Esophagus mucosa (tissue), 1 donor: ENCODE measurements at regions not wholly inside any gene's neighbourhood (a gene's known extent, or its start where the extent isn't known, plus 50 kb on each side); places are given as distances from the start of the nearest gene placed in this dataset.
A peak's percentile ranks its signal among the peaks of the same experiment; 100 is the strongest.

Experiments used
- ATAC-seq: fragments of 200-7000 bp; cut with Tn5 transposase; one replicate; pipeline ENCODE4 v1.9.1; 2020
- donor health status: DM: yes; HTN: yes; CAD: no.

DNA sequence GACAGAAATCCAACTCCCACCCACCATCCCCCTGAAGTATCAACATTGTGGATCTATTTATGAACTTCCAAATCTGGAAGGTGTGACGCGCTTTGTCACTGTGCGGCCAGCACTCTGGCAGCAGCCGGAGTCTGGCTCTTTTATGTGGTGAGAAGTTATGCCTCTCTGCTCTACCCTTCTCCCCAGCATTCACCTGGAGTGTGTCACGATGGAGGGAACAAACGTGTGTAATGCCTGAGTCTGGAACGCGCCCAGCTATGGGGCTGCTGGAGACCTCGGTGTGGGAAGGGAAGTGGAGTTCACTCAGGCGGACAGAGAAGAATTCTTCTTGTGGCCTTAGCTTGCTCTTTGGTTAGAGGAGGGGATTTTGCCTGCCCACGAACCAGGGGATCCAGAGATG is 222.1 kb upstream of the RPL34 start:
- no peak for ATAC-seq

DNA sequence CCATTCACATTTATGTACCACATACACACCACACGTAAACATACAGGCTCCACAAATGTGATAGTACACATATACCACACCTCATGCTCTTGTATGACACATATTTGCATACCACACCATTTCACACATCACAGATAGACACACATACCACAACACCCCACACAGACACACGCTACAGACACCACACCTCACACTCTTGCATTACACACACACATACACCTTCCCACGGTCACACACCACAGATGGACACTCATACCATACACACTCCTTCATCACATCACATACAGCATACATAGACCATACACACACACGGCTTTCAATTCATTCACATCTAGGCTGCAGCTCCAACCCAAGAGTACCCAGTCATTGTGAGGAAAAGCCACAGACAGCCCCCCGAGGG is 222.5 kb upstream of the RPL34 start:
- no peak for ATAC-seq

- peak; percentile 33 for ATAC-seq
Observed at GRCh38 chr4:108396900-108397497, 223.4 kb upstream of the RPL34 start.

- no peak for ATAC-seq
Observed at GRCh38 chr4:108395786-108396185, 224.6 kb upstream of the RPL34 start.

GRCh38 chr4:108393890-108394472 is 225.2 kb upstream of the LEF1 start:
- ATAC-seq, result no peak

DNA sequence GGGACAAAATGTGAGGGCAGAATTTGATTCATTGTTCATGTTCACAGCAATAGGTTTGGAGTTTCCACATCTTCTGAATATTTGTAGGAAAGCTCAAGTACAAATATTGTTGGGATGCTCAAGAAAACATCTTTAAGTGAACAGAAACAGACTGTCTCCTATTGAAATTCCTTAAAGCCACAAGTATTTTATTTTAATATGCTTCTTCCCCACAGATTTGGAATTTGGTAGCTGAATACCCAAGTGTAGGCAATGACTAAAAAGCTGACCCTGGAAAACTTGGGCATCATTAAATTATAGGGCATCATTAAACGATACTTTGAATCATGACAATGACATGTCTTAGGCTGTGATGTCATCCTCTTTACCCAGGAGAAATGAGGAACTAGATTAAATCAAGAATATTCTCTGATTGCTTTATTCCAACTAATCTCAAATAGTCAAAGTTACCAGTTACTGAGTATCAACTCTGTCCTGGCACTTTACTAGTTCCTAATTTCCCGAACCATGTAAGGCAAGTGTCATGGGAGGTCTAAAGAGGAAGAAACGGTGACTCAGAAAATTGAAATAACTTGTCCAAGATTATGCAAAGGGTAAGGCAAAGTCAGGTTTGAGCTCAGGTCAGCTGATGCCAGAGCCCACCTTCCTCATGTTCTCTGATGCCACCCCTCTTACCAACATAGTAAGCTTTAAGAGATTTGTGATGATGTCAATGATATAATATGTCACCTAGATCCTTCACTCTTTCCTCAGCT is 223.1 kb upstream of the LEF1 start:
- no peak for ATAC-seq

- ATAC-seq, result no peak
Observed at GRCh38 chr4:108385076-108385475, 216.3 kb upstream of the LEF1 start.

DNA sequence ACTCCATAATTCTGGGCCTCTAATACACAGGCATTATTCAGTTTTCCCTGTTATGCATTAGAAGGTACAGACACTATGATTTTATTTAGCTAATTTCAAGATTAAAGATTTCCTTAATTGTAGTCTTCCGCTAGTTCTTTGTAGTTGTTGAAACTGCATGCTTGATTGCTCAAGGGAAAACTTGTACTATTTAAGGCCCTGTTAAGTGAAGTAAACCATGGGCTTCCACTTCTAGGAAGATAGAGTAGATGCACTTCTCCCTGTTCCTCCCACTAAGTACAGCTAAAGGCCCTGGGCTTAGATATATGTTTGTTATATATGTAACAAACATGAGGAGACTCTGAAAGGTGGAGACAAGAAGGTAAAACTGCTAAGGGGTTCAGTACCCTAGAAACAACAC is 215.8 kb upstream of the LEF1 start:
- ATAC-seq, result no peak

GRCh38 chr4:108383157-108383556 is 214.4 kb upstream of the LEF1 start:
- ATAC-seq, result no peak

- no peak for ATAC-seq
Observed at GRCh38 chr4:108382751-108383150, 214.0 kb upstream of the LEF1 start.

GRCh38 chr4:108378164-108378563 is 209.4 kb upstream of the LEF1 start:
- no peak for ATAC-seq

GRCh38 chr4:108377021-108377420 is 208.3 kb upstream of the LEF1 start:
- ATAC-seq, result no peak

GRCh38 chr4:108375434-108375833 is 206.7 kb upstream of the LEF1 start:
- no peak for ATAC-seq

DNA sequence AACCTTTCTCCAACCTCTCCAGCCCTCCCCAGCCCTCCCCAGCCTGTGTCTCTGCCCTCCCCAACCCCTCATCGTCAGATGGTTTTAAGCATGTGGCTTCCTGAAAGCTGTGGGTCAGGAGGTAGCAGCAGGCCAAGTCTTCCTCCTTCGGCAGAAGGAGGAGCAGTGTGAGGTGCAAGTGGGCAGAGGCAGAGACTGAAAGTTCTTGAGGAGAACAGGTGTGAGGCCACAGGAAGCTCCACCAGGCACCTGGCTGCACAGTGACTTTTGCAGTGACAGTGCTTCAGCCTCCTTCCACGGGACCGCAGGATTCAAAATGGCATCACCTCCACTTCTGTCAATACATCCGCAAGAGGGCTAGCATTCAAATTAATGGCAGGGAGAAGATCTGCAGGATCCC is 203.9 kb upstream of the LEF1 start:
- no peak for ATAC-seq

DNA sequence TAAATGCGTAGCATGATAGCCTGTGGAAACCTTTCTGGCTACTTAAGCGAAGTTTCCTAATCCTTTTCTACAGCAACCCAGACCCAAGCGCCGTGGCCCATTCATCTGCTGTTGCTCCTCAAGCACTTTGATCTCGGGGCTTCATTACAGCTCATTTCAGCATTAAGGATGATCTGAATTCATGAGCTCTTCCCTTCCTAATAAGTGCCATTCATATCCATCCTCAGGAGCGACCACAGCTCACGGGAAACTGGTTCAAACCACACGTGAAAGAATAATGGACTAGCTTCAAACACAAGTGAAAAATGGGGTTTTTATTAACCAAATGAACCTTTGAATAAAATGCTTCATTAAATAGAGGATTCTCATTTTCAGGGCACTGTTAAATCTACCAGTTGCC is 202.6 kb upstream of the LEF1 start:
- ATAC-seq, result no peak

DNA sequence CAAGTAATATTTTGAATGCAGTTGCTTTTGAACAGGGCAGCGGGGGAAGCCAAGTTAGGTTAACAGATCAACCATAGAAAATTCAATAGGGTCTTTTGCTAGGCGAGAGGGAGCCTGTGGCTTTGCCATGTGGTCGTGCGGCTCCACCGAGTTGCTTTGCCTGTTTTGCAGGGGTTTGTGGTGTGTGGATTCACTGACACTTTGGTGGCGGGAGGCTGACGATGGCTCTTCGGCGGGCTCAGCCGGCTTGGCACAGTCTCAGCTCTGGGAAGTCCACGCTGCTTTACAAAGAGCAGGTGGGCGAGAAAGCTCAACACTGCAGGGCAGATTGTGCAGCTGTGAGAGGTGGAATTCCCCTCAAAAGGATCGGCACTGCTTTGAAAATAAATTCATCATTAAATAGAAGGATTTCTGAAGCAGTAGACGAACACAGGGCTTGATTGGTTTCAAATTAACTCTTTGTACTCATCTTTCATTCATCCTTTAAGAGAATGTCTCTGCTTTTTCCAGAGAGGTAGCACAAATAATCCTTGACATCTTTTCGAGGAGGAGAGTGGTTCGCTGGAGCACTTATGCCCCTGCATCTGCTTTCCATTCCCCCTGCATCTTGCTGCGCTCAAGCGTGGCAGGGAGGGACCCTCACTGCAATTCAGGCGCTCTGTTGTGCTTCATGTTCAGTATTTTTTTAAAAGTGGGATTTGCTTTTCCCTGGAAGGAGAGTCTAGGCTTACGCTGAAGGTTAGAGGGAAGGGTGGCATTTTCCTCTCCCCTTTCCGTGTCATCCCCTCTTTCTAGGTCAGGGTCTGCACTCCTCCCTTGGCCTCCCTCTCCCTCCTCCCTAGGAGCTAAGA is 201.8 kb upstream of the LEF1 start:
- no peak for ATAC-seq

DNA sequence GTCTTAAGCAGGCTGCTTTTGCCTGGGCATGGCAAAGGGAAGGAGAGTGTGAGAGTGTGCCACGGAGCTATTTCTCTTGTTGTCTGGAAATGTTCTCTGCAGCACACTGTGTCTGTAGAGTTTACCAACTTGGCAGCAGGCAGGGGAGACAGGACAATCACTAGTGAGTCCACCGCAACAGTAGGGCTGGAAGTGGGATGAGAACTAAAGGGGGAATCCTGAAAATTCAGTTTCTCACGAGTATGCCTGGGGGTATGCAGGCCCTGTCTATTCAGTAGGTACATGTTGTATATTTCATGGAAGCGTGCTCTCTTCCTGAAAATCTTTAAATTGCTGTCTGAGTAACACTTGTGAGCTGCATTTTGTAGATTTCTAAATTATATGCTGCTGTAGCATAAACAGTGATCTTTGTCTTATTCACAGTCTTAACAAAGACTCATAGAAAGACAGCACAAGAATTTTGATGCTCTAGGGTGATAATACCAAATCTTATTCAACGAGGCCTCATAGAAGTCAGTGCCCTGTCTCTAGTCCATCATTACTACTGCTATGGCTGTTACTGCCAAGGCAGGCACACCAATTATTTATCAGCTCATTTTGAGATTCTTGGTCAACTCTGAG is 200.4 kb upstream of the LEF1 start:
- ATAC-seq, result no peak

GRCh38 chr4:108367751-108368150 is 199.0 kb upstream of the LEF1 start:
- no peak for ATAC-seq

GRCh38 chr4:108366716-108367115 is 198.0 kb upstream of the LEF1 start:
- no peak for ATAC-seq

DNA sequence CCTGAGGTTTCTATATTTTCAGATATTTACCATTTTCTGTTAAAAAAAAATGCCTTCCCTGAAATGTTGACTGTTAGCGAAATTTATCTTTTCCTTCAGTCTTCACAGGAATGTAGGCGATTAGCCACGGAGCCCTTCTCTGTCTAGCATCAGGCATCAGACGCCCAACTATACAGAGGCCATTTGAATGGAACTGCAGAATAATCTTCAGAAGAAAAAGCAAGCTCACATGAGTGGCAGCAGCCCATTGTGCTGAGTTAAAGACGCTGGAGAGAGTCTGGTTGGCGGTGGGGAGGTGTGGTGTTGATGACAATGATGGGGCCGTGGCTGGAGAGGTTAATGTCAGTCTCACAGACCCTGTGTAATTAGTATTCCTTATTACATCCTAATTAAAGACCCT is 196.8 kb upstream of the LEF1 start:
- ATAC-seq, result no peak

DNA sequence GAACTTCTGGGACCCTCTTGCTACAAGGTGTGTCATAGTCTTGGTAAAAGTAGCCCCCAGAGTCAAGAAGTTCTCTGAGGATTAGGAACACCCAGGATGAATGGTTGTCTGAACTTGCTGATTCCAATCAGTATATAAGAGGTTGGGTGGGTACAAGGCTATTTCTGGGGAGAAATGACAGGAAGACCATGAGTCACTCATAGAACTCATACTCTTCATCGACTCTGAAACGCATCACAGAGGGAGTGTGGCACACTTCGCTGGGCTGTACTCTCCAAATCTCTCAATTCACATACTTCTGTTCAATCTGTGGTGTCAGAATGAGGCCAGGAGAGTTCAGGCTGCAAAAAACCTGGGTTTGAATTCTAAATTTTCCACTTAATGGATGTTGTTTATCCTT is 193.2 kb upstream of the LEF1 start:
- no peak for ATAC-seq

DNA sequence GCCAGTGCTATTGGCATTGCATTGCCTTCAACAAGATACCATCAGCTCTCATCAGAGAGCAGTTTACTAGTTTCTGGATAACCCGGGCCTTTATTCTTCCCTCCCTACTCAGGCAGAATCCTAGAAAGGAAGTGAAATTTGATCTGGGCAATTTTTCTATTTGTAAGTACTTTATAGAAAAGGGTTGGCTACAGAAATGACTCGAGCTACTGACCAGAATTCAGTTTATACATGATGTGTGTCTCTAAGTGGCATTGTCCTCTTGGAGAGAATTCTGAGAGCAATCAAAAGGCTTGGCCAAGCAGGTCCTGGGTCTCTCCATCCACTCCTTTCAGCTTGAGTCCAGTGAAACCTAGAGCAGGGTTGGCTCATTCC is 192.7 kb upstream of the LEF1 start:
- no peak for ATAC-seq
